Subcutaneous abdominal adipose tissue (tissue), 5 donors: ENCODE measurements at regions not wholly inside any gene's neighbourhood (a gene's known extent, or its start where the extent isn't known, plus 50 kb on each side); places are given as distances from the start of the nearest gene placed in this dataset.
"Not testable (repeated sequence)": the region's sequence is repeated elsewhere in the genome, so short reads cannot be mapped to it uniquely, and the experiment has no call there.

Experiments used
- H3K27ac ChIP-seq: one replicate; pipeline ENCODE4 v1.7.0; 2013; ENCODE audit warnings: low read depth, mild to moderate bottlenecking, inconsistent platforms, low read length, moderate library complexity
- H3K27me3 ChIP-seq, 5 donors: one replicate each; pipeline ENCODE4 v1.7.0; 2013; ENCODE audit warnings: low read length in 5 of 5, inconsistent platforms in 1 of 5; ENCODE audit not compliant: control insufficient read depth in 5 of 5, insufficient read depth in 4 of 5
- H3K36me3 ChIP-seq, 5 donors: one replicate each; pipeline ENCODE4 v1.7.0; 2013; ENCODE audit warnings: low read length in 5 of 5; ENCODE audit not compliant: control insufficient read depth in 5 of 5, insufficient read depth in 5 of 5
- H3K4me1 ChIP-seq, 5 donors: one replicate each; pipeline ENCODE4 v1.7.0; 2013; ENCODE audit warnings: low read length in 5 of 5, mild to moderate bottlenecking in 3 of 5, moderate library complexity in 1 of 5; ENCODE audit not compliant: control insufficient read depth in 5 of 5, insufficient read depth in 5 of 5
- H3K4me3 ChIP-seq, 5 donors: one replicate each; pipeline ENCODE4 v1.7.0; 2013; ENCODE audit warnings: low read length in 5 of 5, low read depth in 1 of 5
- H3K9ac ChIP-seq, 5 donors: one replicate each; pipeline ENCODE4 v1.7.0; 2013; ENCODE audit warnings: low read length in 5 of 5, mild to moderate bottlenecking in 4 of 5, moderate library complexity in 3 of 5
- H3K9me3 ChIP-seq, 5 donors: one replicate each; pipeline ENCODE4 v1.7.0; 2013; ENCODE audit warnings: low read length in 5 of 5; ENCODE audit not compliant: control insufficient read depth in 5 of 5
- donor health status: healthy.
- donor health status: healthy.
- donor health status: healthy.
- donor health status: healthy.
- donor health status: healthy.

DNA sequence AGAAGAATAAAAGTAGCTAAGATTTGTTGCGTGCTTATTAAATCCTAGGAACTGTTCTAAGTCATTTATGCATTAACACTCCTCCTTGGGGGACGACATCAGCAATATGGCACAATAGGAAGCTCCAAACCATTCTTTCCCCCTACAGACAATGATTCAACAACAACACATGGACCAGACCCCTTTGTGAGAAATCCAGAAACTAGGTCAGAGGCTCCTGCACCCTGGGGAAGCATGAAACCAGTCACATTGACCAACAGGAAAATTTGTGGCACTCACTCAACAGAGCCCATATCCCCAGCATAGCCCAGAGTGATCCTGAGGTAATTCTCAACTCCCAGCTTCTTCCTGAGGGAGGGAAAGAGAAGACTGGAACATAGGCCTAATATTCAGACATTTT lies 294.4 kb downstream of the HINT1 start:
- no peaks in the 10 kb centered on the region for H3K27me3 ChIP-seq
- no peak overlapping the region for H3K9ac ChIP-seq
- no peaks in the 10 kb centered on the region for H3K9me3 ChIP-seq
- H3K4me3 ChIP-seq: no peak overlapping the region
- peaks cover 0 to 31% (median 21%) of the 10 kb centered on the region in 5 donors for H3K4me1 ChIP-seq
- no peaks in the 10 kb centered on the region for H3K36me3 ChIP-seq
- no peak overlapping the region for H3K27ac ChIP-seq

- Histone ChIP-seq H3K4me1 (peaks cover 0 to 27% (median 21%) of the 10 kb centered on the region in 5 donors), H3K4me3 (no peak overlapping the region), H3K9me3 (no peaks in the 10 kb centered on the region), H3K27ac (no peak overlapping the region), H3K9ac (no peak overlapping the region), H3K36me3 (no peaks in the 10 kb centered on the region), H3K27me3 (no peaks in the 10 kb centered on the region)
These were observed 296.7 kb downstream of the HINT1 start for GRCh38 chr5:130868186-130868840.

DNA sequence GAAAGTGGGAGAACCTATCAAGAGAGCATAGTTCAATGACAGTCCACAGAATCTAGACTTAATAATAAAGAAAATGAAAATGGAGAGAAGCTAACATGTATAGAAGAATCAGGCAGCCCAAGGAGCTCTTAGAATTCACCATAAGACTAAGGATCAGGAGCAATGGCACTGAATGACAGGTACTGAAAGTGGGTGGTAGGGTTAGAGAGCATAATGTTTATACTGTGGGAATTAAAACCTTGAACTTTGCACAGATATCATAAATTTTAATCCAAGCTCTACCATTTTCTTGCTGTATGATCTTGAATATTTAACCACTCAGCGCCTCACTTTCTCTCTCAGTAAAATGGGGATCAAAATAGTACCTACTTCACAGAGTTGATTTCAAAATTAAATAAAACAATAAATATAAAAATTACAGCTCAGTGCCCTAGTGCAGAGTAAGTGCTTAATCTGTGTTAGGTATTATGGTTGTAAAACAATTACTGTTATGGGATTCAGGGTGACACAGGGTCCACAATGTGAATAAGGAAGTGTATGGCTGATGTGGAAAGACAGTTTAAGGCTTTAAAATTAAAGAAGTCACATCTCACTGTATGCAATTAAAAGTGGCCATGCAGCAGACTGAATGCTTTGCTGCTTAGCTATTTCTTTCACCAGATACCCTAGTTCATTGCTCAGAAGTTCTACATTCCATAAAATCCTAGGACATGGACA lies 319.8 kb downstream of the HINT1 start:
- no peaks in the 10 kb centered on the region for H3K4me1 ChIP-seq
- no peak overlapping the region for H3K27ac ChIP-seq
- H3K9ac ChIP-seq: no peak overlapping the region
- H3K36me3 ChIP-seq: no peaks in the 10 kb centered on the region
- H3K4me3 ChIP-seq: no peak overlapping the region
- peaks cover 0 to 2% (median 0%) of the 10 kb centered on the region in 5 donors for H3K9me3 ChIP-seq
- no peaks in the 10 kb centered on the region for H3K27me3 ChIP-seq

- Histone ChIP-seq H3K4me3 (peak overlapping the region; percentile 57 to 73 (median 67)), H3K36me3 (no peaks in the 10 kb centered on the region), H3K27me3 (no peaks in the 10 kb centered on the region), H3K9ac (peak overlapping the region; percentile 3 to 49 (median 42)), H3K9me3 (no peaks in the 10 kb centered on the region), H3K27ac (peak overlapping the region; percentile 43), H3K4me1 (peaks cover 0 to 12% (median 10%) of the 10 kb centered on the region in 5 donors)
These were observed 328.1 kb downstream of the HINT1 start for GRCh38 chr5:130836729-130837649.

DNA sequence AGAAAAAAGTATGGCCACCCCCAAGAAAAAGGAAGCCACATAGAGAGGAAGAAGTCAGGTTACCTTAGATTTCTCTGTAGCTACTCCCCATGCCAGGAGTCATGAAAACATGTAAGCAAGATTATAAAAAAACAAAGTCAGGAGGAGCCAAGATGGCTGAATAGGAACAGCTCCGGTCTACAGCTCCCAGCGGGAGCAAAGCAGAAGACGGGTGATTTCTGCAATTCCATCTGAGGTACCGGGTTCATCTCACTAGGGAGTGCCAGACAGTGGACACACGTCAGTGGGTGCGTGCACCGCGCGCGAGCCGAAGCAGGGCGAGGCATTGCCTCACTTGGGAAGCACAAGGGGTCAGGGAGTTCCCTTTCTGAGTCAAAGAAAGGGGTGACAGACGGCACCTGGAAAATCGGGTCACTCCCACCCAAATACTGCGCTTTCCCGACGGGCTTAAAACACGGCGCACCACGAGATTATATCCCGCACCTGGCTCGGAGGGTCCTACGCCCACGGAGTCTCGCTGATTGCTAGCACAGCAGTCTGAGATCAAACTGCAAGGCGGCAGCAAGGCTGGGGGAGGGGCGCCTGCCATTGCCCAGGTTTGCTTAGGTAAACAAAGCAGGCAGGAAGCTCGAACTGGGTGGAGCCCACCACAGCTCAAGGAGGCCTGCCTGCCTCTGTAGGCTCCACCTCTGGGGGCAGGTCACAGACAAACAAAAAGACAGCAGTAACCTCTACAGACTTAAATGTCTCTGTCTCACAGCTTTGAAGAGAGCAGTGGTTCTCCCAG lies 347.3 kb downstream of the HINT1 start:
- not testable (repeated sequence) for H3K36me3 ChIP-seq, H3K9ac ChIP-seq, H3K4me3 ChIP-seq, H3K27me3 ChIP-seq, H3K9me3 ChIP-seq, H3K4me1 ChIP-seq, H3K27ac ChIP-seq

DNA sequence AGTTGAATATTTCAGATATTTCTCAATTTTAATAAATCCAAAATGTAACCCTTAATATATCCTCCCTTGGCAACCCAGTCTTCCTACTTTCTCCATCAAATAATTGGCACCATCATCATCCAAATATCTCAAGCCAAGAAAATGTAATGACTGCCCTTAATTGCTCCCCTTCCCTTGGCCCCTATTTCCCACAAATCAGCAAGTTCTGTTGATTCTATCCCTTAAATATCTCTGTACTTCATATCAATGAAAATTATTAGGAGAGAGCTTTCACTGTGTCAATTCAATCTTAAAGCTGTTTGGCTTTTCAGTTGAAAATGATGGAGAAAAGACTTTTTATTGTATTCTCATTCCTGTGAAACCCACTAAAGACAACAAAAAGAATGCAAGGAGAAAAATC lies 349.8 kb downstream of the HINT1 start:
- H3K27ac ChIP-seq: no peak overlapping the region
- no peak overlapping the region for H3K4me3 ChIP-seq
- no peaks in the 10 kb centered on the region for H3K9me3 ChIP-seq
- no peak overlapping the region for H3K9ac ChIP-seq
- no peaks in the 10 kb centered on the region for H3K27me3 ChIP-seq
- H3K36me3 ChIP-seq: no peaks in the 10 kb centered on the region
- no peaks in the 10 kb centered on the region for H3K4me1 ChIP-seq

DNA sequence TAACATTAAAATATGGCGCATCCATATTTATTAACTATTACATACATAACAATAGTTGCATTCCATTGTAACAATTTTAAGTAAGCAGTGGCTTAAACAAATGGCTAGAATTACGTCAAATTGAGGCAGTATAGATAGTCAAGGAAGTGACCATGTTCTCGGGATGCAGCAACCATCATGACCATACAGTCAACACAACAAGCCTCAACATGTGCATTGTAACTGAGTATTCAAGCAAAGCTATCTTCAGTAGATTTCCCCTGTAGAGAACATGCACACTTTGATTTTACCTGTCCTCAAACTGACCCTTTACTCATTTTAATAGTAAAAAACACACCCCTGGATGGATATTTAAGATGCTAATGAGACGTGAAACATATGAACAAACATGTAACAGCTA lies 356.4 kb downstream of the HINT1 start:
- no peak overlapping the region for H3K4me3 ChIP-seq
- H3K36me3 ChIP-seq: no peaks in the 10 kb centered on the region
- no peak overlapping the region for H3K9ac ChIP-seq
- H3K9me3 ChIP-seq: no peaks in the 10 kb centered on the region
- no peaks in the 10 kb centered on the region for H3K27me3 ChIP-seq
- no peaks in the 10 kb centered on the region for H3K4me1 ChIP-seq
- H3K27ac ChIP-seq: no peak overlapping the region

DNA sequence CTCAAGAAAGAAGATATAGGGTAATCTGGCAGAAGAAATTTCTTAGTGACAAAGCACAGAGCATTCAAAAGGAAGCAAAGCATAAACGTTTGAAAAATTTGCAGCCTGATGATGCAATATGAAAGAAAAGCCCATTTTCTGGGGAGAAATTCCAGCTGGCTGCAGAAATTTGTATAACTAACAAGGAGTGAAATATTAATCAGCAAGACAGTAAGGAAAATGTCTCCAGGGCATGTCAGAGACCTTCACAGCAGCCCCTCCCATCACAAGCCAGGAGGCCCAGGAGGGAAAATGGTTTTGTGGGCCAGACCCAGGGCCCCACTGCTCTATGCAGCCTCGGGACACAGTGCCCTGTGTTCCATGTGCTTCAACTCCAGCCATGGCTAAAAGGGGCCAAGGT lies 359.4 kb downstream of the HINT1 start:
- no peaks in the 10 kb centered on the region for H3K27me3 ChIP-seq
- no peak overlapping the region for H3K27ac ChIP-seq
- H3K4me1 ChIP-seq: no peaks in the 10 kb centered on the region

DNA sequence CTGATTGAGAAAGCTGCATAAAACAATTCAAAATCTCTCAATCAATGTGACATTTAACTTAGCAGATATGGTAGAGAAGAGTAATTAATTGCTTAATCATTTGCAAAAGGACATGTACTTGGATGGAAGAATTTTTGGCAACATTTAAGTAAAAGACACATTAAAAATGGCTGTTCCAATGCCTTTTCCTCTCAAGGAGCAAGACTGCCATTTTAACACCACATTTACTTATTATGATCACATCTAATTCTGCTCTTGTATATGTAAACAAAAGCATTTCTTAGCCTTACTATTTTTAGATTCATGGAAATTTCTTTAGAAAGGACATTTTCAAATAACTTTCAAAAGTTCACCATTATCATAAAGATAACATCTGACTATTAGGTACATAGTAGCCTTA lies 360.0 kb downstream of the HINT1 start:
- Histone ChIP-seq H3K36me3 (no peaks in the 10 kb centered on the region), H3K4me3 (no peak overlapping the region), H3K4me1 (no peaks in the 10 kb centered on the region), H3K27ac (no peak overlapping the region), H3K9me3 (peaks cover 0 to 8% (median 3%) of the 10 kb centered on the region in 5 donors), H3K27me3 (no peaks in the 10 kb centered on the region), H3K9ac (no peak overlapping the region)

More for the DNA sequence above, 359.4 kb downstream of the HINT1 start:
- H3K4me3 ChIP-seq: no peak overlapping the region
- H3K9me3 ChIP-seq: peaks cover 0 to 6% (median 3%) of the 10 kb centered on the region in 5 donors
- no peaks in the 10 kb centered on the region for H3K36me3 ChIP-seq
- H3K9ac ChIP-seq: no peak overlapping the region
